ENCODE measurements at regions not wholly inside any gene's neighbourhood (a gene's known extent, or its start where the extent isn't known, plus 50 kb on each side); places are given as distances from the start of the nearest gene placed in this dataset.
"Not testable (repeated sequence)": the region's sequence is repeated elsewhere in the genome, so short reads cannot be mapped to it uniquely, and the experiment has no call there.

GRCh38 chr13:23107665-23108064, 73.1 kb upstream of the SGCG start:
- intact Hi-C loops (cut with DNase I; ENCODE audit: low total_unique reads): no loop called here
- H3K27ac ChIP-seq: no peak overlapping the region
- peak; percentile 60 for DNase-seq
- WGBS, 2 donors: 55 to 77% methylated on average over 7 of the region's 7 CpGs
- no peaks in the 10 kb centered on the region for H3K4me1 ChIP-seq
- TF ChIP-seq CTCF (IDR thresholded peaks at IDR 0.05): no peak
- no peak for TF ChIP-seq POLR2A (IDR thresholded peaks at IDR 0.05)
- no peaks in the 10 kb centered on the region for H3K9me3 ChIP-seq
- no peaks in the 10 kb centered on the region for H3K36me3 ChIP-seq (ENCODE audit: low read depth, missing control alignments)
- peak overlapping the region; percentile 12 to 14 for H3K4me3 ChIP-seq
- no peaks in the 10 kb centered on the region for H3K27me3 ChIP-seq

GRCh38 chr13:23119131-23119530, 61.6 kb upstream of the SGCG start:
- no peak for DNase-seq
- H3K4me1 ChIP-seq: no peaks in the 10 kb centered on the region
- TF ChIP-seq CTCF (IDR thresholded peaks at IDR 0.05): no peak
- no peak for TF ChIP-seq POLR2A (IDR thresholded peaks at IDR 0.05)
- no peaks in the 10 kb centered on the region for H3K9me3 ChIP-seq
- H3K27me3 ChIP-seq: no peaks in the 10 kb centered on the region
- H3K36me3 ChIP-seq (ENCODE audit: low read depth, missing control alignments): no peaks in the 10 kb centered on the region
- 86 to 88% methylated on average over 3 of the region's 3 CpGs for WGBS, 2 donors
- intact Hi-C loops (cut with DNase I; ENCODE audit: low total_unique reads): no loop called here
- no peak overlapping the region for H3K27ac ChIP-seq
- H3K4me3 ChIP-seq: no peak overlapping the region

- intact Hi-C loops (cut with DNase I; ENCODE audit: low total_unique reads); H3K36me3 ChIP-seq (ENCODE audit: low read depth, missing control alignments); H3K27ac ChIP-seq; H3K9me3 ChIP-seq; DNase-seq; H3K4me3 ChIP-seq; H3K27me3 ChIP-seq; H3K4me1 ChIP-seq: not testable (repeated sequence)
- WGBS, 2 donors: 60 to 95% methylated on average over 4 to 26 of the region's 26 CpGs
These were observed 53.2 kb upstream of the SGCG start for GRCh38 chr13:23127540-23127939.

GRCh38 chr13:23129331-23129730, 51.4 kb upstream of the SGCG start:
- H3K9me3 ChIP-seq: no peaks in the 10 kb centered on the region
- no peaks in the 10 kb centered on the region for H3K27me3 ChIP-seq
- no peak overlapping the region for H3K27ac ChIP-seq
- TF ChIP-seq CTCF (IDR thresholded peaks at IDR 0.05) (no peak), POLR2A (IDR thresholded peaks at IDR 0.05) (no peak)
- no peak overlapping the region for H3K4me3 ChIP-seq
- no peaks in the 10 kb centered on the region for H3K36me3 ChIP-seq (ENCODE audit: low read depth, missing control alignments)
- H3K4me1 ChIP-seq: no peaks in the 10 kb centered on the region
- intact Hi-C loops (cut with DNase I; ENCODE audit: low total_unique reads): no loop called here
- 63 to 70% methylated on average over 3 of the region's 3 CpGs for WGBS, 2 donors
- no peak for DNase-seq

Small RNAs in the stretch of these regions (small RNA-seq; reads per million reads assigned to genes)
- gene MTND3P1: 0 reads per million in 2 donors
- 0 reads per million in 2 donors for gene RF00049

Measured in testis (tissue), 2 donors.